Breast epithelium (tissue), 4 donors: ENCODE measurements at regions not wholly inside any gene's neighbourhood (a gene's known extent, or its start where the extent isn't known, plus 50 kb on each side); places are given as distances from the start of the nearest gene placed in this dataset.

ENCODE experiments used
- DNase-seq, 2 donors: peaks; one replicate each; pipeline ENCODE4 v3.0.0-alpha.2; 2019; ENCODE audit warnings: low spot score in 2 of 2
- H3K27ac ChIP-seq, 2 donors: fragments of 200-600 bp; sonication (generic) in 1 of 2; one replicate each; pipeline ENCODE4 v1.5.1; 2016 to 2019; ENCODE audit warnings: mild to moderate bottlenecking in 1 of 2
- H3K27me3 ChIP-seq, 2 donors: fragments of 200-600 bp; sonication (generic) in 1 of 2; one replicate each; pipeline versions ENCODE4 v1.5.1 to v1.6.0; 2017 to 2019; ENCODE audit warnings: control low read depth in 1 of 2, mild to moderate bottlenecking in 1 of 2
- H3K36me3 ChIP-seq: fragments of 200-600 bp; one replicate; pipeline ENCODE4 v1.5.1; 2019
- H3K4me1 ChIP-seq, 2 donors: fragments of 200-600 bp; sonication (generic); one replicate each; pipeline ENCODE4 v1.5.1; 2016 to 2019; ENCODE audit warnings: control low read depth in 1 of 2
- H3K4me3 ChIP-seq, 3 donors: fragments of 200-600 bp; sonication (generic); 1 replicate in 2 of 3; 2 replicates in 1 of 3; pipeline ENCODE4 v1.5.1; 2016 to 2019; ENCODE audit warnings: mild to moderate bottlenecking in 3 of 3, moderate library complexity in 2 of 3
- H3K9me3 ChIP-seq, 2 donors: fragments of 200-600 bp; sonication (generic) in 1 of 2; one replicate each; pipeline ENCODE4 v1.5.1; 2016 to 2019; ENCODE audit warnings: control low read depth in 1 of 2
- CTCF ChIP-seq, 3 donors: fragments of 450-650 bp; IDR thresholded peaks; one replicate each; pipeline ENCODE4 v1.5.1; 2016 to 2017; ENCODE audit warnings: antibody characterized with exemption in 3 of 3, mild to moderate bottlenecking in 3 of 3, moderate library complexity in 3 of 3
- POLR2A ChIP-seq: fragments of 450-650 bp; IDR thresholded peaks from one replicate; pipeline ENCODE4 v1.6.1; 2016; ENCODE audit warnings: antibody characterized with exemption, mild to moderate bottlenecking, moderate library complexity
- POLR2AphosphoS5 ChIP-seq, 3 donors: sonication (generic); formaldehyde crosslinking; IDR thresholded peaks; one replicate each; pipeline ENCODE4 v1.6.1; 2017; ENCODE audit warnings: antibody characterized with exemption in 3 of 3
- intact Hi-C: fragments of 100-400 bp; cut with DNase I; formaldehyde crosslinking; loops from one replicate; pipeline ENCODE4 v1.15.1; 2023; ENCODE audit warnings: low total_unique reads

DNA sequence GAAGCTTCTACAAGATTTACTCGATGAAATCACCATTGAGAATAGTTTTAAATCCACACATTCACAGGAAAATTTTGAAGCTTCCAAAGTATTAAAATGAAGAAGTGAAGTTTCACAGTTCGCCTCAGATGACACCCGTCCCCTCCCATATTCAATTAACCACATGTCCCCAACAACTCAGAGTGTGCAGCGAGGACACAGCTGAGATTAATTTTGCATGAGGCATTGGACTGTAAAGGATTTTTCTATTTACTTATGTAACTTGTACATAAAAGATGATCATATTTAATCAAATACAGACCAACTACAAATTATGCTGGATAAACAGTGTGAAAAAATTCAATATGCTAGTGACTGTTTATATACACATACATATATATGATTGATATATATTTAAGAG lies 84.7 kb upstream of the OLFM1 start:
- Histone ChIP-seq H3K27me3 (no peaks in the 10 kb centered on the region), H3K36me3 (no peaks in the 10 kb centered on the region), H3K27ac (no peak overlapping the region), H3K4me1 (no peaks in the 10 kb centered on the region), H3K9me3 (peaks cover 0 to 26% of the 10 kb centered on the region in 2 donors), H3K4me3 (no peak overlapping the region)
- TF ChIP-seq POLR2A (no peak), CTCF (IDR thresholded peaks at IDR 0.05) (no peak), POLR2AphosphoS5 (IDR thresholded peaks at IDR 0.05) (no peak)
- no peak for DNase-seq
- intact Hi-C loops: no loop called here

GRCh38 chr9:135004772-135005171 lies 82.7 kb upstream of the OLFM1 start:
- H3K36me3 ChIP-seq: no peaks in the 10 kb centered on the region
- H3K27ac ChIP-seq: no peak overlapping the region
- no peak for DNase-seq
- intact Hi-C loops: no loop called here
- TF ChIP-seq POLR2AphosphoS5 (IDR thresholded peaks at IDR 0.05) (no peak), POLR2A (no peak), CTCF (IDR thresholded peaks at IDR 0.05) (no peak)
- no peaks in the 10 kb centered on the region for H3K4me1 ChIP-seq
- no peak overlapping the region for H3K4me3 ChIP-seq
- H3K27me3 ChIP-seq: no peaks in the 10 kb centered on the region
- H3K9me3 ChIP-seq: peaks cover 0 to 20% of the 10 kb centered on the region in 2 donors

DNA sequence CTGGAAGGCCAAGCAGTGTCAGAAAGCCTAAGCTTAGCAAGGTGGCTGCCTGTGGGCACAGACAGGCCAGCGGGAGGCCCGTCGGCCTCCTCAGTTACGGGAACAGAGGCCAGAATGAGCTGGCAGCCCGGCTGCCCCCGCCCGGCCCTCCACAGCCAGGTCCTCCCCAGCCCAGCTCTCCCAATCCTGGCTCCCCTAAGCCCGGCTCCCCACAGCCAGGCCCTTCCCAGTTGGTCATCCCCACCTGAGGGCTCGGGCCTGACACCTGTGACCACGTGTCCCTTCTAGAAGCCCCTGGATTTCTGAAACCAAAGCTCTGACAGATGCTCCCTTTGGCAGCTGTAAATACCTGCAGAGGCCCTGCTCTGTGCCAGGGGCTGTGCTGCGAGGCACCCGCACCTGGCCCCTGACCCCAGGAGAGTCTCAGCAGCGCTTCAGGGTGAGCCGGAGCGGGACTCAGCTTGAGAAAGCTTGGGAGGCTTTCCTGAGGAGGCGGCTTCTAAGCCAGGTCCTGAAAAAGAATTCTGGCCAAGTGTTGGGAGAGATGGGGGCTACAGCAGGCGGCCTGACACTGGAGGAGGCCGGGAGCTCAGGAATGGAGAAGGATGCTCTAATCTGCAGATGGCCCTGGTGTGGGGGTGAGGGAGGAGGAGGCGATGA lies 80.4 kb upstream of the OLFM1 start:
- no peak for TF ChIP-seq POLR2AphosphoS5 (IDR thresholded peaks at IDR 0.05)
- no peak for TF ChIP-seq CTCF (IDR thresholded peaks at IDR 0.05)
- no peak for TF ChIP-seq POLR2A
- no peak for DNase-seq
- Histone ChIP-seq H3K27me3 (no peaks in the 10 kb centered on the region), H3K4me1 (no peaks in the 10 kb centered on the region), H3K27ac (no peak overlapping the region), H3K9me3 (no peaks in the 10 kb centered on the region), H3K4me3 (no peak overlapping the region), H3K36me3 (no peaks in the 10 kb centered on the region)
- intact Hi-C loops: no loop called here

DNA sequence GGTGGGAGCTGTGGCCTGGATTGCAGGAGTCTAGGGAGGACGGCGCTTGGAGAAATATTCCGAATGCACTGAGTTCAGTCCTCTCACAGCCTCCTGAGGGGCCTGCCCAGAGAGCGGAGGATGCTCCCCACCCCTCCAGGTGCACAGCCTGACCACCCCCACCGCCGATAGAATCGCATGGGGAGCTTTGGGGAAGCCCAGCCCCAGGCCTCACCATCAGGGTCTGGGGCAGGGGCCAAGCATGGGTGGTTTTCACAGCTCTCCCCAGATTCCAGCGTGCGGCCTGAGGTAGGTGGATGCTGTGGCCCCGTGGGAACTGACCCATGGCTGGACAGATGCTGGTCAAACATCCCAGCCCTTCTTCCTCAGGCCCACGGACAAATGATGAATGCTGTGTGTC lies 79.9 kb upstream of the OLFM1 start:
- H3K4me3 ChIP-seq: no peak overlapping the region
- DNase-seq: no peak
- H3K27me3 ChIP-seq: no peaks in the 10 kb centered on the region
- H3K9me3 ChIP-seq: no peaks in the 10 kb centered on the region
- no peak for TF ChIP-seq POLR2A
- no peak for TF ChIP-seq CTCF (IDR thresholded peaks at IDR 0.05)
- TF ChIP-seq POLR2AphosphoS5 (IDR thresholded peaks at IDR 0.05): no peak
- intact Hi-C loops: no loop called here
- no peaks in the 10 kb centered on the region for H3K4me1 ChIP-seq
- H3K27ac ChIP-seq: no peak overlapping the region
- H3K36me3 ChIP-seq: no peaks in the 10 kb centered on the region

GRCh38 chr9:135008416-135008815 lies 79.1 kb upstream of the OLFM1 start:
- Histone ChIP-seq H3K9me3 (no peaks in the 10 kb centered on the region), H3K36me3 (no peaks in the 10 kb centered on the region), H3K27me3 (no peaks in the 10 kb centered on the region), H3K27ac (no peak overlapping the region), H3K4me3 (no peak overlapping the region), H3K4me1 (no peaks in the 10 kb centered on the region)
- DNase-seq: no peak
- intact Hi-C loops: no loop called here
- TF ChIP-seq POLR2AphosphoS5 (IDR thresholded peaks at IDR 0.05) (no peak), POLR2A (no peak), CTCF (IDR thresholded peaks at IDR 0.05) (no peak)
